GM20431 (cell line): ENCODE measurements at regions not wholly inside any gene's neighbourhood (a gene's known extent, or its start where the extent isn't known, plus 50 kb on each side); places are given as distances from the start of the nearest gene placed in this dataset.

Source experiments
- in situ Hi-C: fragments of 300-500 bp; cut with MseI, MboI; formaldehyde crosslinking; loops from one replicate; pipeline ENCODE4 v1.15.0; 2020; ENCODE audit warnings: low sequenced_read_pairs; ENCODE audit not compliant: unreplicated experiment

GRCh38 chr13:23979361-23980159 is 82.3 kb upstream of the C1QTNF9B start:
- in situ Hi-C loops, result no loop called here

GRCh38 chr13:23980160-23980551 is 82.9 kb upstream of the C1QTNF9B start:
- in situ Hi-C loops, result no loop called here

- in situ Hi-C loops, result no loop called here
Observed at GRCh38 chr13:23983671-23984070, 86.4 kb upstream of the C1QTNF9B start.

GRCh38 chr13:23984546-23984945 is 87.2 kb upstream of the C1QTNF9B start:
- in situ Hi-C loops, result no loop called here

- in situ Hi-C loops, result no loop called here
Observed at GRCh38 chr13:23985060-23985459, 87.8 kb upstream of the C1QTNF9B start.

- in situ Hi-C loops, result no loop called here
Observed at GRCh38 chr13:23985839-23986238, 88.5 kb upstream of the C1QTNF9B start.

GRCh38 chr13:23986619-23987018 is 89.3 kb upstream of the C1QTNF9B start:
- in situ Hi-C loops, result no loop called here

- in situ Hi-C loops, result no loop called here
Observed at GRCh38 chr13:23987331-23987894, 90.1 kb upstream of the C1QTNF9B start.

- in situ Hi-C loops, result no loop called here
Observed at GRCh38 chr13:23988546-23989122, 91.3 kb upstream of the C1QTNF9B start.

GRCh38 chr13:23990455-23990854 is 93.2 kb upstream of the C1QTNF9B start:
- in situ Hi-C loops, result no loop called here

- in situ Hi-C loops, result no loop called here
Observed at GRCh38 chr13:23991119-23991518, 93.8 kb upstream of the C1QTNF9B start.

- in situ Hi-C loops, result no loop called here
Observed at GRCh38 chr13:23992781-23993679, 95.7 kb upstream of the C1QTNF9B start.

GRCh38 chr13:23993680-23993985 is 96.3 kb upstream of the C1QTNF9B start:
- in situ Hi-C loops, result no loop called here

- in situ Hi-C loops, result no loop called here
Observed at GRCh38 chr13:23995283-23996073, 98.2 kb upstream of the C1QTNF9B start.

- in situ Hi-C loops, result no loop called here
Observed at GRCh38 chr13:23996456-23996855, 99.2 kb upstream of the C1QTNF9B start.

- in situ Hi-C loops, result no loop called here
Observed at GRCh38 chr13:23999424-23999823, 102.1 kb upstream of the C1QTNF9B start.

GRCh38 chr13:24002206-24002815 is 105.0 kb upstream of the C1QTNF9B start:
- in situ Hi-C loops, result no loop called here

- in situ Hi-C loops, result no loop called here
Observed at GRCh38 chr13:24004142-24004899, 107.0 kb upstream of the C1QTNF9B start.

GRCh38 chr13:24004971-24005370 is 107.7 kb upstream of the C1QTNF9B start:
- in situ Hi-C loops, result no loop called here
